ENCODE measurements at regions not wholly inside any gene's neighbourhood (a gene's known extent, or its start where the extent isn't known, plus 50 kb on each side); places are given as distances from the start of the nearest gene placed in this dataset.

DNA sequence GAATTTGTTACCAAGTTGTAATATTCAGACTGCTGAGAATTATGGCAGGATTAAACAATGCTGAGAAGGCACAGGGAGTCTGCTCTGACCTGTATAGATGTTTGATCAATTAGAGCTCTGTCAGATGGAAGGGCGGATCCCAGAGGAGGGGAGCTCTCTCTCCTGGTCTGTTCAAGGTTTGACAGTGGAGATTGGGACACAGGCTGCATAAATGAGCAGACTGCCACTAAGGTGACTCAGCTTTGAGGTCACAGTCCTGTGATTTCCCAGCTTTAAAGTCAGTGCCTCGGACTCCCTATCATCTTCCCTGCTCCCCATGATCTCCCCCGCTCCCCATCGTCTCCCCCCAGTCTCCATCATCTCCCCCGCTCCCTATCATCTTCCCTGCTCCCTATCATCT, 59.2 kb upstream of the SLC22A23 start:
- TF ChIP-seq, protein P1, sequence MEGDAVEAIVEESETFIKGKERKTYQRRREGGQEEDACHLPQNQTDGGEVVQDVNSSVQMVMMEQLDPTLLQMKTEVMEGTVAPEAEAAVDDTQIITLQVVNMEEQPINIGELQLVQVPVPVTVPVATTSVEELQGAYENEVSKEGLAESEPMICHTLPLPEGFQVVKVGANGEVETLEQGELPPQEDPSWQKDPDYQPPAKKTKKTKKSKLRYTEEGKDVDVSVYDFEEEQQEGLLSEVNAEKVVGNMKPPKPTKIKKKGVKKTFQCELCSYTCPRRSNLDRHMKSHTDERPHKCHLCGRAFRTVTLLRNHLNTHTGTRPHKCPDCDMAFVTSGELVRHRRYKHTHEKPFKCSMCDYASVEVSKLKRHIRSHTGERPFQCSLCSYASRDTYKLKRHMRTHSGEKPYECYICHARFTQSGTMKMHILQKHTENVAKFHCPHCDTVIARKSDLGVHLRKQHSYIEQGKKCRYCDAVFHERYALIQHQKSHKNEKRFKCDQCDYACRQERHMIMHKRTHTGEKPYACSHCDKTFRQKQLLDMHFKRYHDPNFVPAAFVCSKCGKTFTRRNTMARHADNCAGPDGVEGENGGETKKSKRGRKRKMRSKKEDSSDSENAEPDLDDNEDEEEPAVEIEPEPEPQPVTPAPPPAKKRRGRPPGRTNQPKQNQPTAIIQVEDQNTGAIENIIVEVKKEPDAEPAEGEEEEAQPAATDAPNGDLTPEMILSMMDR (conservative IDR thresholded peaks at IDR 0.05; ENCODE audit: low read depth in 2 of 2) = no peak
- TF ChIP-seq EZH2 (IDR thresholded peaks at IDR 0.05; ENCODE audit: low read depth, unreplicated experiment) (no peak), JUNB (IDR thresholded peaks at IDR 0.05; ENCODE audit: unreplicated experiment) (no peak), EZH2phosphoT487 (IDR thresholded peaks at IDR 0.05; ENCODE audit: unreplicated experiment) (no peak), POLR2AphosphoS5 (IDR thresholded peaks at IDR 0.05; ENCODE audit: low read depth) (no peak), CREB1 (CRISPR knock-in tag; IDR thresholded peaks at IDR 0.05; ENCODE audit: low read depth) (no peak), NANOG (IDR thresholded peaks at IDR 0.05; ENCODE audit: borderline replicate concordance) (no peak), ZNF114 (CRISPR knock-in tag; IDR thresholded peaks at IDR 0.05) (no peak), STAT1 (IDR thresholded peaks at IDR 0.05; ENCODE audit: unreplicated experiment) (no peak)
- TF ChIP-seq, protein P2, sequence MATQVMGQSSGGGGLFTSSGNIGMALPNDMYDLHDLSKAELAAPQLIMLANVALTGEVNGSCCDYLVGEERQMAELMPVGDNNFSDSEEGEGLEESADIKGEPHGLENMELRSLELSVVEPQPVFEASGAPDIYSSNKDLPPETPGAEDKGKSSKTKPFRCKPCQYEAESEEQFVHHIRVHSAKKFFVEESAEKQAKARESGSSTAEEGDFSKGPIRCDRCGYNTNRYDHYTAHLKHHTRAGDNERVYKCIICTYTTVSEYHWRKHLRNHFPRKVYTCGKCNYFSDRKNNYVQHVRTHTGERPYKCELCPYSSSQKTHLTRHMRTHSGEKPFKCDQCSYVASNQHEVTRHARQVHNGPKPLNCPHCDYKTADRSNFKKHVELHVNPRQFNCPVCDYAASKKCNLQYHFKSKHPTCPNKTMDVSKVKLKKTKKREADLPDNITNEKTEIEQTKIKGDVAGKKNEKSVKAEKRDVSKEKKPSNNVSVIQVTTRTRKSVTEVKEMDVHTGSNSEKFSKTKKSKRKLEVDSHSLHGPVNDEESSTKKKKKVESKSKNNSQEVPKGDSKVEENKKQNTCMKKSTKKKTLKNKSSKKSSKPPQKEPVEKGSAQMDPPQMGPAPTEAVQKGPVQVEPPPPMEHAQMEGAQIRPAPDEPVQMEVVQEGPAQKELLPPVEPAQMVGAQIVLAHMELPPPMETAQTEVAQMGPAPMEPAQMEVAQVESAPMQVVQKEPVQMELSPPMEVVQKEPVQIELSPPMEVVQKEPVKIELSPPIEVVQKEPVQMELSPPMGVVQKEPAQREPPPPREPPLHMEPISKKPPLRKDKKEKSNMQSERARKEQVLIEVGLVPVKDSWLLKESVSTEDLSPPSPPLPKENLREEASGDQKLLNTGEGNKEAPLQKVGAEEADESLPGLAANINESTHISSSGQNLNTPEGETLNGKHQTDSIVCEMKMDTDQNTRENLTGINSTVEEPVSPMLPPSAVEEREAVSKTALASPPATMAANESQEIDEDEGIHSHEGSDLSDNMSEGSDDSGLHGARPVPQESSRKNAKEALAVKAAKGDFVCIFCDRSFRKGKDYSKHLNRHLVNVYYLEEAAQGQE (IDR thresholded peaks at IDR 0.05; ENCODE audit: unreplicated experiment) = no peak
- TF ChIP-seq, protein P3, sequence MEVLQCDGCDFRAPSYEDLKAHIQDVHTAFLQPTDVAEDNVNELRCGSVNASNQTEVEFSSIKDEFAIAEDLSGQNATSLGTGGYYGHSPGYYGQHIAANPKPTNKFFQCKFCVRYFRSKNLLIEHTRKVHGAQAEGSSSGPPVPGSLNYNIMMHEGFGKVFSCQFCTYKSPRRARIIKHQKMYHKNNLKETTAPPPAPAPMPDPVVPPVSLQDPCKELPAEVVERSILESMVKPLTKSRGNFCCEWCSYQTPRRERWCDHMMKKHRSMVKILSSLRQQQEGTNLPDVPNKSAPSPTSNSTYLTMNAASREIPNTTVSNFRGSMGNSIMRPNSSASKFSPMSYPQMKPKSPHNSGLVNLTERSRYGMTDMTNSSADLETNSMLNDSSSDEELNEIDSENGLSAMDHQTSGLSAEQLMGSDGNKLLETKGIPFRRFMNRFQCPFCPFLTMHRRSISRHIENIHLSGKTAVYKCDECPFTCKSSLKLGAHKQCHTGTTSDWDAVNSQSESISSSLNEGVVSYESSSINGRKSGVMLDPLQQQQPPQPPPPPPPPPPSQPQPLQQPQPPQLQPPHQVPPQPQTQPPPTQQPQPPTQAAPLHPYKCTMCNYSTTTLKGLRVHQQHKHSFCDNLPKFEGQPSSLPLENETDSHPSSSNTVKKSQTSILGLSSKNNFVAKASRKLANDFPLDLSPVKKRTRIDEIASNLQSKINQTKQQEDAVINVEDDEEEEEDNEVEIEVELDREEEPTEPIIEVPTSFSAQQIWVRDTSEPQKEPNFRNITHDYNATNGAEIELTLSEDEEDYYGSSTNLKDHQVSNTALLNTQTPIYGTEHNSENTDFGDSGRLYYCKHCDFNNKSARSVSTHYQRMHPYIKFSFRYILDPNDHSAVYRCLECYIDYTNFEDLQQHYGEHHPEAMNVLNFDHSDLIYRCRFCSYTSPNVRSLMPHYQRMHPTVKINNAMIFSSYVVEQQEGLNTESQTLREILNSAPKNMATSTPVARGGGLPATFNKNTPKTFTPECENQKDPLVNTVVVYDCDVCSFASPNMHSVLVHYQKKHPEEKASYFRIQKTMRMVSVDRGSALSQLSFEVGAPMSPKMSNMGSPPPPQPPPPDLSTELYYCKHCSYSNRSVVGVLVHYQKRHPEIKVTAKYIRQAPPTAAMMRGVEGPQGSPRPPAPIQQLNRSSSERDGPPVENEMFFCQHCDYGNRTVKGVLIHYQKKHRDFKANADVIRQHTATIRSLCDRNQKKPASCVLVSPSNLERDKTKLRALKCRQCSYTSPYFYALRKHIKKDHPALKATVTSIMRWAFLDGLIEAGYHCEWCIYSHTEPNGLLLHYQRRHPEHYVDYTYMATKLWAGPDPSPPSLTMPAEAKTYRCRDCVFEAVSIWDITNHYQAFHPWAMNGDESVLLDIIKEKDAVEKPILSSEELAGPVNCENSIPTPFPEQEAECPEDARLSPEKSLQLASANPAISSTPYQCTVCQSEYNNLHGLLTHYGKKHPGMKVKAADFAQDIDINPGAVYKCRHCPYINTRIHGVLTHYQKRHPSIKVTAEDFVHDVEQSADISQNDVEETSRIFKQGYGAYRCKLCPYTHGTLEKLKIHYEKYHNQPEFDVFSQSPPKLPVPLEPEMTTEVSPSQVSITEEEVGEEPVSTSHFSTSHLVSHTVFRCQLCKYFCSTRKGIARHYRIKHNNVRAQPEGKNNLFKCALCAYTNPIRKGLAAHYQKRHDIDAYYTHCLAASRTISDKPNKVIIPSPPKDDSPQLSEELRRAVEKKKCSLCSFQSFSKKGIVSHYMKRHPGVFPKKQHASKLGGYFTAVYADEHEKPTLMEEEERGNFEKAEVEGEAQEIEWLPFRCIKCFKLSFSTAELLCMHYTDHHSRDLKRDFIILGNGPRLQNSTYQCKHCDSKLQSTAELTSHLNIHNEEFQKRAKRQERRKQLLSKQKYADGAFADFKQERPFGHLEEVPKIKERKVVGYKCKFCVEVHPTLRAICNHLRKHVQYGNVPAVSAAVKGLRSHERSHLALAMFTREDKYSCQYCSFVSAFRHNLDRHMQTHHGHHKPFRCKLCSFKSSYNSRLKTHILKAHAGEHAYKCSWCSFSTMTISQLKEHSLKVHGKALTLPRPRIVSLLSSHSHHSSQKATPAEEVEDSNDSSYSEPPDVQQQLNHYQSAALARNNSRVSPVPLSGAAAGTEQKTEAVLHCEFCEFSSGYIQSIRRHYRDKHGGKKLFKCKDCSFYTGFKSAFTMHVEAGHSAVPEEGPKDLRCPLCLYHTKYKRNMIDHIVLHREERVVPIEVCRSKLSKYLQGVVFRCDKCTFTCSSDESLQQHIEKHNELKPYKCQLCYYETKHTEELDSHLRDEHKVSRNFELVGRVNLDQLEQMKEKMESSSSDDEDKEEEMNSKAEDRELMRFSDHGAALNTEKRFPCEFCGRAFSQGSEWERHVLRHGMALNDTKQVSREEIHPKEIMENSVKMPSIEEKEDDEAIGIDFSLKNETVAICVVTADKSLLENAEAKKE (CRISPR knock-in tag; IDR thresholded peaks at IDR 0.05) = no peak
